ENCODE measurements at regions not wholly inside any gene's neighbourhood (a gene's known extent, or its start where the extent isn't known, plus 50 kb on each side); places are given as distances from the start of the nearest gene placed in this dataset.

DNA sequence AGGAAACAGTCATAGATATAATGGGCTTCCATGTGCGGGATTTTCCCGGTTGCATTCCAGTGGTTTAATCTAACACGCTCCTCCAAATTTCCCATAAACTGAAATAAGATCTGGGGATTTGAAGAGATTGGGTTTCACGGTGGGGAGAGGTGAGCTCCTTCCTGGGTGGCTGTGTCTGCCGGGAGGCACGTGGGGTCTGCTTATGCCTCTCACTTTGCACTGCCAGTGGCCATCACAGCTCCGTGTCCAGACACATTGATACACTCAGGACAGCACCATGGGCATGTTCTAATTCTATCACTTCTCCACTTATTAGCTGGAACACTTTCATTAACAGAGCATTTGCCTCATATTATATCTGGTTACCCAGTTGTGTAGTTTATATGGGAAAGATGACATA is 73.4 kb downstream of the SOX1 start:
- no peak overlapping the region for H2AFZ ChIP-seq (ENCODE audit: low read depth, low read length)
- TF ChIP-seq JUN (IDR thresholded peaks at IDR 0.05; ENCODE audit: borderline replicate concordance, insufficient read depth, insufficient read length, low read depth) (no peak), MYC (IDR thresholded peaks at IDR 0.05; ENCODE audit: low read depth, low read length) (no peak), GATA2 (IDR thresholded peaks at IDR 0.05; ENCODE audit: insufficient read depth, insufficient read length, low read depth, low read length) (no peak), POLR2AphosphoS5 (IDR thresholded peaks at IDR 0.05; ENCODE audit: insufficient read depth, low read depth, low read length) (no peak), EZH2 (IDR thresholded peaks at IDR 0.05; ENCODE audit: borderline replicate concordance, low read depth, low read length, severe bottlenecking) (no peak), FOS (IDR thresholded peaks at IDR 0.05; ENCODE audit: borderline replicate concordance, insufficient read depth, low read length) (no peak), POLR2A (IDR thresholded peaks at IDR 0.05; ENCODE audit: low read depth, low read length) (no peak)
- TF ChIP-seq, protein P1, sequence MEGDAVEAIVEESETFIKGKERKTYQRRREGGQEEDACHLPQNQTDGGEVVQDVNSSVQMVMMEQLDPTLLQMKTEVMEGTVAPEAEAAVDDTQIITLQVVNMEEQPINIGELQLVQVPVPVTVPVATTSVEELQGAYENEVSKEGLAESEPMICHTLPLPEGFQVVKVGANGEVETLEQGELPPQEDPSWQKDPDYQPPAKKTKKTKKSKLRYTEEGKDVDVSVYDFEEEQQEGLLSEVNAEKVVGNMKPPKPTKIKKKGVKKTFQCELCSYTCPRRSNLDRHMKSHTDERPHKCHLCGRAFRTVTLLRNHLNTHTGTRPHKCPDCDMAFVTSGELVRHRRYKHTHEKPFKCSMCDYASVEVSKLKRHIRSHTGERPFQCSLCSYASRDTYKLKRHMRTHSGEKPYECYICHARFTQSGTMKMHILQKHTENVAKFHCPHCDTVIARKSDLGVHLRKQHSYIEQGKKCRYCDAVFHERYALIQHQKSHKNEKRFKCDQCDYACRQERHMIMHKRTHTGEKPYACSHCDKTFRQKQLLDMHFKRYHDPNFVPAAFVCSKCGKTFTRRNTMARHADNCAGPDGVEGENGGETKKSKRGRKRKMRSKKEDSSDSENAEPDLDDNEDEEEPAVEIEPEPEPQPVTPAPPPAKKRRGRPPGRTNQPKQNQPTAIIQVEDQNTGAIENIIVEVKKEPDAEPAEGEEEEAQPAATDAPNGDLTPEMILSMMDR (IDR thresholded peaks at IDR 0.05; ENCODE audit: extremely low read depth in 1 of 2, insufficient read depth in 1 of 2, low read depth in 1 of 2, low read length in 2 of 2): no peak
- TF ChIP-seq, protein P2, sequence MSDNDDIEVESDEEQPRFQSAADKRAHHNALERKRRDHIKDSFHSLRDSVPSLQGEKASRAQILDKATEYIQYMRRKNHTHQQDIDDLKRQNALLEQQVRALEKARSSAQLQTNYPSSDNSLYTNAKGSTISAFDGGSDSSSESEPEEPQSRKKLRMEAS (IDR thresholded peaks at IDR 0.05; ENCODE audit: insufficient read depth, insufficient read length): no peak
- CTCF ChIA-PET: no interaction called here
- dilution Hi-C loops (cut with MboI; ENCODE audit: extremely low pct_ligation_motif_present, low sequenced_read_pairs): no loop called here
- no peak overlapping the region for H3K9ac ChIP-seq (replicated peaks; ENCODE audit: extremely low read depth, insufficient read depth, low read length)
- H3K4me2 ChIP-seq (ENCODE audit: insufficient read depth, low read length): no peak overlapping the region
- DNase-seq (ENCODE audit: low read depth, low spot score) (no peak), FAIRE-seq (no peak)
- H3K27me3 ChIP-seq (ENCODE audit: control insufficient read depth in 2 of 2, insufficient read depth in 2 of 2, low read length in 2 of 2): no peaks in the 10 kb centered on the region
- H3K9me3 ChIP-seq (replicated peaks; ENCODE audit: control insufficient read depth, insufficient read depth, low read length): peaks cover 3% of the 10 kb centered on the region
- intact Hi-C loops (cut with micrococcal nuclease): no loop called here
- no peak overlapping the region for H3K27ac ChIP-seq (ENCODE audit: insufficient read depth, low read depth, low read length)
- H3K4me1 ChIP-seq (ENCODE audit: control insufficient read depth, extremely low read depth, insufficient read depth, low read length): no peaks in the 10 kb centered on the region
- no TSS peak for BruUV-seq (replicated peaks)
- POLR2A ChIA-PET: no interaction called here
- no peaks in the 10 kb centered on the region for H4K20me1 ChIP-seq (replicated peaks; ENCODE audit: control insufficient read depth, extremely low read depth, insufficient read depth, low read length)
- H3K36me3 ChIP-seq (ENCODE audit: control insufficient read depth in 2 of 2, extremely low read depth in 1 of 2, insufficient read depth in 2 of 2, low read length in 2 of 2): no peaks in the 10 kb centered on the region
- H3K79me2 ChIP-seq (ENCODE audit: control insufficient read depth, insufficient read depth, low read length): no peaks in the 10 kb centered on the region
- H3K4me3 ChIP-seq (replicated peaks in 1 of 3; ENCODE audit: insufficient read depth in 1 of 3, low read depth in 1 of 3, low read length in 3 of 3): no peak overlapping the region
- H3K9me1 ChIP-seq (replicated peaks; ENCODE audit: control insufficient read depth, extremely low read depth, insufficient read depth, low read length): no peaks in the 10 kb centered on the region
